GM23338 (cell line): ENCODE measurements at regions not wholly inside any gene's neighbourhood (a gene's known extent, or its start where the extent isn't known, plus 50 kb on each side); places are given as distances from the start of the nearest gene placed in this dataset.

Experiments
- ATAC-seq: fragments of 200-7000 bp; cut with Tn5 transposase; 3 replicates; pipeline ENCODE4 v1.9.1; 2020
- DNase-seq: peaks from one replicate; pipeline ENCODE4 v3.0.0-alpha.2; 2015; ENCODE audit warnings: low spot score
- H2AFZ ChIP-seq: fragments of 200-600 bp; sonication (generic); 2 replicates; pipeline ENCODE4 v1.8.0; 2016; ENCODE audit warnings: antibody characterized with exemption, mild to moderate bottlenecking, moderate library complexity
- H3F3A ChIP-seq: fragments of 200-600 bp; sonication (generic); replicated peaks from 2 replicates; pipeline ENCODE4 v1.8.0; 2017; ENCODE audit warnings: antibody characterized with exemption, mixed run types, low read depth
- H3K27ac ChIP-seq: fragments of 200-600 bp; sonication (generic); 2 replicates; pipeline ENCODE4 v1.6.1; 2016; ENCODE audit warnings: low read depth
- H3K27me3 ChIP-seq: fragments of 200-600 bp; sonication (generic); 2 replicates; pipeline ENCODE4 v1.8.0; 2016; ENCODE audit warnings: mild to moderate bottlenecking, mixed run types, moderate library complexity; ENCODE audit not compliant: insufficient read depth
- H3K36me3 ChIP-seq: fragments of 200-600 bp; sonication (generic); 2 replicates; pipeline ENCODE4 v1.8.0; 2016; ENCODE audit warnings: mild to moderate bottlenecking; ENCODE audit not compliant: insufficient read depth
- H3K4me1 ChIP-seq: fragments of 200-600 bp; sonication (generic); 2 replicates; pipeline ENCODE4 v1.8.0; 2016; ENCODE audit warnings: mild to moderate bottlenecking, moderate library complexity; ENCODE audit not compliant: insufficient read depth
- H3K4me2 ChIP-seq: fragments of 200-600 bp; sonication (generic); 2 replicates; pipeline ENCODE4 v1.7.1; 2017; ENCODE audit warnings: mixed run types
- H3K4me3 ChIP-seq: fragments of 200-600 bp; sonication (generic); 2 replicates; pipeline ENCODE4 v1.6.1; 2016; ENCODE audit warnings: mixed run types
- H3K79me2 ChIP-seq: fragments of 200-600 bp; sonication (generic); replicated peaks from 2 replicates; pipeline ENCODE4 v1.8.0; 2017; ENCODE audit warnings: mild to moderate bottlenecking; ENCODE audit not compliant: insufficient read depth
- H3K9me2 ChIP-seq: fragments of 200-600 bp; sonication (generic); 2 replicates; pipeline ENCODE4 v1.8.0; 2017; ENCODE audit not compliant: insufficient read depth
- H4K20me1 ChIP-seq: fragments of 200-600 bp; sonication (generic); replicated peaks from 2 replicates; pipeline ENCODE4 v1.8.0; 2017; ENCODE audit warnings: mild to moderate bottlenecking; ENCODE audit not compliant: insufficient read depth
- H3K27ac Mint-ChIP-seq: 2 replicates; pipeline ENCODE4 v1.8.0; 2020; ENCODE audit warnings: inconsistent platforms, mild to moderate bottlenecking, moderate library complexity, mixed read lengths
- H3K27me3 Mint-ChIP-seq: 3 replicates; pipeline ENCODE4 v1.8.0; 2022; ENCODE audit warnings: low read depth, mild to moderate bottlenecking, moderate library complexity, mixed read lengths, inconsistent platforms; ENCODE audit not compliant: insufficient read depth, poor library complexity
- H3K36me3 Mint-ChIP-seq: 3 replicates; pipeline ENCODE4 v1.8.0; 2021; ENCODE audit warnings: low read depth, mild to moderate bottlenecking, inconsistent platforms, moderate library complexity, mixed read lengths
- H3K4me1 Mint-ChIP-seq: 3 replicates; pipeline ENCODE4 v1.8.0; 2020; ENCODE audit warnings: mild to moderate bottlenecking, inconsistent platforms, mixed read lengths
- H3K4me3 Mint-ChIP-seq: 3 replicates; pipeline ENCODE4 v1.8.0; 2021; ENCODE audit warnings: moderate library complexity, mild to moderate bottlenecking, inconsistent platforms, mixed read lengths
- H3K9me3 Mint-ChIP-seq: 3 replicates; pipeline ENCODE4 v1.8.0; 2020; ENCODE audit warnings: moderate library complexity, mild to moderate bottlenecking, inconsistent platforms, mixed read lengths
- CREB1 ChIP-seq: fragments of 250-450 bp; sonication (Bioruptor Pico); IDR thresholded peaks from 2 replicates; pipeline ENCODE4 v1.5.0; 2020; ENCODE audit warnings: low read depth, mild to moderate bottlenecking, moderate library complexity
- CTCF ChIP-seq, 2 experiments: fragments of 200-600 bp in 1 of 2; sonication (generic) in 1 of 2; conservative IDR thresholded peaks; 2 replicates each; pipeline versions ENCODE4 v1.5.1 to v1.6.1; 2016 to 2017; ENCODE audit warnings: antibody characterized with exemption in 2 of 2, low read depth in 2 of 2, mild to moderate bottlenecking in 2 of 2, moderate library complexity in 1 of 2
- EZH2 ChIP-seq: fragments of 200-600 bp; sonication (generic); IDR thresholded peaks from one replicate; pipeline ENCODE4 v1.8.0; 2017; ENCODE audit warnings: antibody characterized with exemption, mild to moderate bottlenecking, low read depth; ENCODE audit not compliant: unreplicated experiment
- JUNB ChIP-seq: IDR thresholded peaks from one replicate; pipeline ENCODE4 v1.6.1; 2016; ENCODE audit warnings: antibody characterized with exemption; ENCODE audit not compliant: unreplicated experiment
- NANOG ChIP-seq: IDR thresholded peaks from 2 replicates; pipeline ENCODE4 v1.6.1; 2016; ENCODE audit warnings: antibody characterized with exemption, borderline replicate concordance
- POLR2AphosphoS5 ChIP-seq: IDR thresholded peaks from 2 replicates; pipeline ENCODE4 v1.6.1; 2016; ENCODE audit warnings: antibody characterized with exemption, low read depth
- REST ChIP-seq: IDR thresholded peaks from one replicate; pipeline ENCODE4 v1.6.1; 2018; ENCODE audit warnings: antibody characterized with exemption; ENCODE audit not compliant: unreplicated experiment
- STAT1 ChIP-seq: IDR thresholded peaks from one replicate; pipeline ENCODE4 v1.6.1; 2016; ENCODE audit warnings: antibody characterized with exemption; ENCODE audit not compliant: unreplicated experiment
- ZNF114 ChIP-seq: fragments of 250-450 bp; sonication (Bioruptor Pico); IDR thresholded peaks from 2 replicates; pipeline ENCODE4 v1.5.0; 2020; ENCODE audit warnings: mild to moderate bottlenecking, moderate library complexity
- ZNF331 ChIP-seq: fragments of 250-450 bp; sonication (Bioruptor Pico); IDR thresholded peaks from 2 replicates; pipeline ENCODE4 v1.5.0; 2020; ENCODE audit warnings: low read depth, mild to moderate bottlenecking, moderate library complexity
- ZNF462 ChIP-seq: fragments of 250-450 bp; sonication (Bioruptor Pico); IDR thresholded peaks from 2 replicates; pipeline ENCODE4 v1.5.0; 2020; ENCODE audit warnings: mild to moderate bottlenecking, moderate library complexity

GRCh38 chr18:44464398-44465180 is 216.1 kb upstream of the SETBP1 start:
- H3K4me3 ChIP-seq, result no peak overlapping the region
- no peaks in the 10 kb centered on the region for H3K36me3 ChIP-seq
- H3K27ac ChIP-seq, result no peak overlapping the region
- H2AFZ ChIP-seq, result no peak overlapping the region
- DNase-seq (no peak), ATAC-seq (no peak)
- Mint-ChIP-seq H3K27me3 (peaks cover 1% of the 10 kb centered on the region), H3K4me3 (no peak overlapping the region), H3K27ac (no peak overlapping the region), H3K9me3 (no peaks in the 10 kb centered on the region), H3K36me3 (no peaks in the 10 kb centered on the region), H3K4me1 (no peaks in the 10 kb centered on the region)
- H4K20me1 ChIP-seq, result no peaks in the 10 kb centered on the region
- no peaks in the 10 kb centered on the region for H3F3A ChIP-seq
- H3K27me3 ChIP-seq, result no peaks in the 10 kb centered on the region
- no peak for TF ChIP-seq JUNB
- TF ChIP-seq ZNF114, result no peak
- TF ChIP-seq REST, result no peak
- TF ChIP-seq STAT1, result no peak
- no peak for TF ChIP-seq ZNF462 (CRISPR knock-in tag)
- TF ChIP-seq CTCF (conservative IDR thresholded peaks at IDR 0.05; ENCODE audit: low read depth in 2 of 2), result no peak
- no peak for TF ChIP-seq POLR2AphosphoS5
- no peak for TF ChIP-seq CREB1 (CRISPR knock-in tag)
- TF ChIP-seq ZNF331 (CRISPR knock-in tag), result no peak
- no peak for TF ChIP-seq EZH2
- no peak for TF ChIP-seq NANOG
- no peaks in the 10 kb centered on the region for H3K4me1 ChIP-seq
- no peak overlapping the region for H3K4me2 ChIP-seq
- 0 out of 2 replicates have a peak, but pooled peaks cover 7% of the 10 kb centered on the region for H3K9me2 ChIP-seq
- no peaks in the 10 kb centered on the region for H3K79me2 ChIP-seq
